HG03439 (cell line): ENCODE measurements at regions not wholly inside any gene's neighbourhood (a gene's known extent, or its start where the extent isn't known, plus 50 kb on each side); places are given as distances from the start of the nearest gene placed in this dataset.
"Not testable (repeated sequence)": the region's sequence is repeated elsewhere in the genome, so short reads cannot be mapped to it uniquely, and the experiment has no call there.

Source experiments
- ATAC-seq: cut with Tn5 transposase; IDR thresholded peaks from one replicate; pipeline ENCODE4 v1.9.1; 2021; ENCODE audit warnings: mild to moderate bottlenecking, moderate library complexity; ENCODE audit not compliant: unreplicated experiment

DNA sequence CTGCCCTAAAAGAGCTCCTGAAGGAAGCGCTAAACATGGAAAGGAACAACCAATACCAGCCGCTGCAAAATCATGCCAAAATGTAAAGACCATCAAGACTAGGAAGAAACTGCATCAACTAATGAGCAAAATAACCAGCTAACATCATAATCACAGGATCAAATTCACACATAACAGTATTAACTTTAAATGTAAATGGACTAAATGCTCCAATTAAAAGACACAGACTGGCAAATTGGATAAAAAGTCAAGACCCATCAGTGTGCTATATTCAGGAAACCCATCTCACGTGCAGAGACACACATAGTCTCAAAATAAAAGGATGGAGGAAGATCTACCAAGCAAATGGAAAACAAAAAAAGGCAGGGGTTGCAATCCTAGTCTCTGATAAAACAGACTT, 88.8 kb upstream of the CAV2 start:
- ATAC-seq, result not testable (repeated sequence)

DNA sequence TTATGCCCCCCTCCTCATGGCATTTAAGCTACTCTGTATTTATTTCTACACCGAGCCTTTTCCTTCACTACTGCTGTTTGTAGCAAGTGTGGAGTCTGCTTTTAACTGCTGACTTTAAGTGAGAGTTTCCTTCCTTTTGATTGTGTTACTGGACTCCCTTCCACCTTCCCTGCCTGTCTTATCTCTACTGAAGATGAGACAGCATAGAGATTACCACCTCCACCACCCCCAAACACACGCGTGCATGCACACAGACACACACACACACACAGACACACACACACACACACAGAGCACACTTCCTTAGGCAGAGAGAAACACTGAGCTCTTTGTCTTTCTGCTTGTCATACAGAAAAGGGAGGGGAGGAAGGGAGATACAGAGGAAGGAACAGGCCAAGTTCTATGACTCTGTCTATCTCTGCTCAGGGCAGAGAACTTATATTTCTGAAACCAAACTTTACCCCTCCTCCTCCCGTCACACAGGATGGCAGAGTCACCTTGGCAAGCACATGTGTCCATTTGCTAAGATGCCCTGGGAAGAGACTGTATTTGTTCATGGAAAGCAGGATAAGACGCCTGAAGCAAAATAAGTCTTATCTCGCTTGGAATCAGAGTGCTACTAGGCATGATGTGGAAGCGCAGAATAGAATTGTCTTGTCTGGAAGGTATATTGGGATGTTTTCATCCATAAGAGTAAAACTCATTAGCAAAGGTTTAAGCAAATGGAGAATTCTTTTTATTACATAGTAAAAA, 81.8 kb upstream of the CAV2 start:
- ATAC-seq, result no peak

DNA sequence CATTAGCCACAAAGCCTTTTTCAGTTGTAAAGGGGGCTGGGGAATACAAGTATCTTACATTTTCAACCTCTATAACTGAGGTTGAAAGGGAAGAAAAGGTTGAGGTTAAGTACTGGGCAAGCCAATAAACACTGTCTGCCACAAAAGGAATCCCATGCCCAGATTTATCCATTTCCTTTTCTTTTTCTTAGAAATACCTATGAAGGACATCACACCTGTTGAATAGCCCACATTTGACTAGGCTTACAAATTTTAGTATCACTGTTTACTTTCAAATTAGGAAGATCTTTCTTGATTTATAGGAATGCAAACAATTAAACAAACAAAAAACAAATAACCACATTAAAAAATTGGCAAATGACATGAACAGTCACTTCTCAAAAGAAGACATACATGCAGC, 81.0 kb upstream of the CAV2 start:
- ATAC-seq, result no peak

DNA sequence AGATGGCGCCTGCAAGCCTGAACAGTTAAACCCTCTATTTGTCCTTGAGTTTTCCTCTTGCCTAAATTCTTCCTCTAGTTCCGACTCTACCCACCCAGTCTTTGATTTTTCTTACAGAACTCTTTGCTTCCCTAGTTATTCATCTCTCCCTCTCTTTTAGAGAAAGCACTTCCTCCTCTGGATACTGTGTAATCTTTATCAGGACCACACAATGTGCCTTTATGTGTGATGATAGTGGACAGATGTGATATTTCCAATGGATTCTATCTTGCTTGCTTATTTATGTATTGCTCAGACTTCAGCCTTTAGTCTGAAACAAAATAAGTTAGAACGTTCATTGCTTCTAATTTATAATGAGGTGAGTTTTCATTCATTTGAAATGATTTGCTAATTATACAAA, 79.5 kb upstream of the CAV2 start:
- ATAC-seq, result no peak

DNA sequence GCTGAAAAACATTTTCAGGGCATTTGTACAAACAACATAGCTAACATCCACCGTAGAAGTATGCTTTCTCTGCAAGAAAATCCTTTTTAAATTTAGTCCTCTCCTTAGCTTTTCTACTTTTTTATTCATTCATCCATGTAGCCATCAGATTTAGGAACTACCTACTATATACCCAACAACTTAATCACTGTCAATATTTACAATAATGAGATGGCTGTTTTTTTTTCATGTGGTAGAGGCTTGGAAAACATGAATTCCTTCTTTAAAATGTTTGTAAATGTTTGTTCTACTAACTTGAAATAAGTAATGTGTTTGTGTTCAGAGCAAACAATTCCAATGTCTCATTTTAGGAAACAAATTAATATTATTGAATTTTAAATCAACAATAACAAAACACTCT, 78.2 kb upstream of the CAV2 start:
- no peak for ATAC-seq

DNA sequence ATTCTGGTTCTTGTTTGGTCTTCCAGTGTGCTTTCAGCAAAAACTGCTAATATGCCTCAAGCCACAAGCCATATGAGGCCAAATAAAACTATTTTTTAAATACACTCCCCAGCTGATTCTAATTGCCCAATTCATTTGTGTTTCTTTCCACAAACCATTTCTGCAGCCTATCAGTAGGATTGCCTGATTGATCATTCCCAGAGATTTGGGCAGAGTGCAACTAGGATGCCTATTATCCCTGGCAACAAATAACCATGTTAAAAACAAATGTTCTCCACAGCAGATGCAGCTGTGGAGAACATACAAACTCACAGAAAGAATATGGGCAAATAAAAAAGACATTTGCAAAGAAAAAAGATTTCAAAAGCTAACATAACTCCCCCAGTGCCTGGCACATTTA, 76.9 kb upstream of the CAV2 start:
- no peak for ATAC-seq

DNA sequence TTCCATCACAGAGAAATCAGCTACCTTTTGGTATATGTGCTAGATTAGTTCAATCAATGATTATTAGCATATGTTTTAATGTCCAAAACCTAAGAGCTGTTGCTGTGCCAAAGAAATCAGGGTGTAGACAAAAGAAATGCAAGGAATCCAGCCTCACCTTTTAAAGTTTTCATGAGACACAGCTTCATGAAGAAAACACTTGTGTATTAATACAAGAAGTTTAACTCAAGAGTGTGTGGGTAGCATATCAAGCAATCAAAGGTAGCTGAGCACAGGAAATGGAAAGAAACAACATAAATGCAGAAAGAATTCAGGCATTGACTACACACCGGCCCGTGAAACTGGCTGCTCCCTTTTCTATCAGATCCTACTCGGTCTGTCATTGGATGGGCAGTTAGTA, 76.0 kb upstream of the CAV2 start:
- no peak for ATAC-seq

DNA sequence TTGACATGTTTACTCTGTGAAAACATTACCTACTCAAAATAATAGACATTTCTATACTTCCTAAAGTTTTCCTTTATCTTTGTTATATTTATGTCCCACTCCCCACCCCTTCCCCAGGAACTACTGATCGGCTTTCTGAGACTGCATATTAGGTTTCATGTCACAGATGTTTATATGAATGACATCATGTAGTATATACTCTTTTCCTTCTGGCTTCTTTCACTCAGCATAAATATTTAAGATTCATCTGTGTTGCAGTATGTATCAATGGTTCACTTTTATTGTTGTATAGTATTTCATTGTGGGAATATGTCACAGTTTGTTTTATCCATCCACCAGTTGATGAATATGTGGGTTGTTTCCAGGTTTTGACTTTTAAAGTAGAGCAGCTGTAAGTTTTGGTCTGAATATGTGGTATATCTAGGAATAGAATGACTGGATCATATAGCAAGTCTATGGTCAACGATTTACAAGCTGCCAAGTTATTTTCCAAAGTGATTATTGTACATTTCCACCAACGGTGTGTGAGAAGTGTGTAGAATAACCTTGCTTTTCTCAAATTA, 73.8 kb upstream of the CAV2 start:
- no peak for ATAC-seq

DNA sequence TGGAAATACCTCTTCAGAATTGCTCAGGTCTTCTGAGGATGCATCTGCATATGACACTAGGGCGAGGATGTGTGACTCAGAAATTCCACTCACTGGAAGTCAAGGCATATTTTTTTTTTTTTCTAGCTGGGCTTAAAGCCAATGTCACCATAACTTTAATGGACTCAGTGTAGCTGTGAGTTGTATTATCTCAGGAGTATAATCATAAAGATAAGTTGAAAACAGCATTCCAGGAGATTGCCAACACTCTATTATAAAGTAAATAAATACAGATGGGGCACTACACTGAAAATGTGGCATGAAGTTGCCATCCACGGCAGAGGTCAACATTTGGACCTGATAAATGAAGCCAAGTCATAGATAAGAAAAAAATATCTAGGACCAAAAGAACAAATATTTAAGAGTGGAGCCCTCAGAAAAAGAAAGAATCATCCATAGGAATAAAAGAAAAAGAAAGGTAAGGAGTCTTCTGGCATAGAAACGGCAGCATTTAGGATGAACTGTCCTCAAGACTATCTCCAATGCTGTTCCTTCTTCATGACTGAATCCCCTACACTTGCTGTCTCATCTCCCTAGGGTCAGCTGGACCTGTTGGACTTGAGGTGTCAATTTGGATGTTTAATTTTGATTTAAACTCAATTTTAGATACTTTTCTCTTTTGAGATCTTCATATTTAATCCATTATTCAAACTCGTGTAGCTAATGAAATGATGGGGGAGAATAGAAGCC, 72.9 kb upstream of the CAV2 start:
- ATAC-seq, result no peak

DNA sequence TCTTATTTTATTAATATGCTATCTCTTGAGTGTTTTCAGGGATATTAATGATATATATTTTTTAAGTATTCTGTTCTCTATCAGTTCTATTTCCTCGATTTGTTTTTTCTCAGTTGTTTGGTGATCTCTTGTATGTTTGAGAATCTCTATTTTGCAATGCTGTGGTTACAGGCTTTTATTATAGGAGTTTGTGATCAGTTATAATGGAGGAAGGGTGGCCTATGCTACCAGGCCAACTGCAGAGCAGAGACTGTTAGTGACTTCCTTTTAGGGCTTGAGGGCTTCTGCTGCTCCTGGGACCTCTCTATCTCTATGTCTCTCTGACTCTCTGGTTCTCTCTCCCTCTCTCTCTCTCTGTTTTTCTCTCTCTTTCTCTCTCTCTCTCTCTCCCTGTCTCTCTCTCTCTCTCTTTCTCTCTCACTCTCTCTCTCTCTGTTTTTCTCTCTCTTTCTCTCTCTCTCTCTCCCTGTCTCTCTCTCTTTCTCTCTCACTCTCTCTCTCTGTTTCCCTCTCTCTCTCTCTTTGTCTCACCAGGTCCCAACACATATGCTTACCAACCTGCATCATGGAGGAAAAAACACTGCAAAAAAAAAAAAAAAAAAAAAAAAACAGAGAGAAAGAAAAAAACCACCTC, 69.4 kb upstream of the CAV2 start:
- no peak for ATAC-seq

DNA sequence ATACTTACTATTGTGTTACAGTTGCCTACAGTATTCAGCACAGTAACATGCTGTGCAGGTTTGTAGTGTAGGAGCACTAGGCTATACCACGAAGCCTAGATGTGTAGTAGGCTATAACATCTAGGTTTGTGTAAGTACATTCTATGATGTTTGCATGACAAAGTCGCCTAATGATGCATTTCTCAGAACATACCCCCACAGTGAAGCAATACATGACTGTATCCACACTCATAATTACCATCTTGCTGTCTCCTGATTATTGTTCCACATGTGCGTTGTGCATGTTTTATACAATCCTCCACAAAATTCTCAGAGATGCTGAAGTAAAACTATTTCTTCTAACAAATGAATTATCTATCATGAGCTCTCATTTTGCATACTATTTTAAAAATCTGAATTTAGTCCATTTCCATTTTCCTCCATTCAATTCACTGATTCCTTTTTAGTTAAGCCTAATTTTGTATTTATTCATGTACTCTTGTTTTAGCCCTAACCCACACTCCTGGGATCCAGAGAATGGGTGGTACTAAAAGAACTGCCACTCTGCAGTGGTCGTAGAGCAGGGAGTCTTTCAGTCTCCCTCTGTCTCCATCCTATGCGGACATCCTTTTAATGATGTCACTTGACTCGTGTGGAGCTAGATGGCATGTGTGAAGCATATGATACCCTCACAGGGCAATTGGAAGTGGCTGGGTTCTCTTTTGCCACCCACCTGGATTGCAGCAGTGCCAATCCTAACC, 67.6 kb upstream of the CAV2 start:
- ATAC-seq, result no peak

DNA sequence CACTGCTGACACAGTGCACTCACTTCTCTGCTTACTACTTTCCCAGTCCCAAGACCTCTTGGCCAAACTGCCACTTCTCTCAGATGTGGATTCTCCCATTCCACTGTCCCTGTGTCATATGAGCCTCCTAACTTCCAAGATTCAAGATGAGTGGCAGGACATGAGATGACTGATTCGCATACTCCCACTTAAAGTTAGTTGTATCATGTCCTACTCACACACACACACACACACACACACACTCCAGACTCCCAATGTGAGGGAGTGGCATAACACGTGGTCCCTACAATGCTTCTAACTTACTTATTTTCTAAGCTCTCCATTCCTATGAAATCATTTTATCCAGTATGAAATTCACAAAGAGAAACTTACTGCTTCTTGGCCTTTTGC, 67.0 kb upstream of the CAV2 start:
- no peak for ATAC-seq

DNA sequence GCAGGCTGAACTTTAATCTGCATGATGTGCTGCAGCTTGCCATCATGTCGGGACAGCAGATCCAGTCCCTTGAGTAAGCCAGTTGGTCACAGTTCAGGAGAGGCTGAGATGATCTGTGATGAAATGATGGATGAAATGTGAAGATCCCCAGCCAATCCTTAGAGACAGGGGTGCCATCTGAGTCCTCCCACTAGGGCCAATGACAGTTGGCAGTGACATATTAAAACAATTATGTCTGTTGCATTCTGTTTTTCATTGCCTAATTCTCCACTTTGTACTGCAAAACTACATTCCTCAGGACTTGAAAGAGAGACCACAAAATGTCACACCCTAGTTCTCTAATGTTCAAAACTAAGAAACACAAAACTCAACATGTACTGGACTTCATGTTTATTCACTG, 66.3 kb upstream of the CAV2 start:
- ATAC-seq, result no peak

DNA sequence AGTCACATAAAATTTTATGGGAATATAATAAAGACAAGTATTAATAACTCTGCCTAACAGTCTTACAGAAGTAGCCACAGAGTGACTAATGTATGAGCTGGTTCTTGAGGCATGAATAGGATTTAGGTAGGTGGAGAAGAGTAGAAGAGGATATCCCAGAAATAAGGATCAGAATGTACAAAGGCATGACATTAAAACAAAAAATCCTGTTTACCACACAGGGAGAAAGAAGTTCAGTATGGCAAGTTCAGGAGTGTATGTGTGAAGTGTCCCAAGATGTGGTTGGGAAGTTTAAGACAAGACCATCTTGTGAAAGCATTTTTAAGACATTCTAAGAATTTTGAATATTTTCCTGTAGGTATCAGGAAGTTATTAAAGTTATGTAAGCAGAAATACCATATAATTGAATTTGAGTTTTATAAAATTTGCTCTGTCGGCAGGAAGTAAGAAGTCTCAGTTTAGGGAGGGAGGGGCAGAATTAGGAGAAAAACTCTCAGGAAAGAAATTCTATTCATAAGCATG, 64.7 kb upstream of the CAV2 start:
- ATAC-seq, result no peak

DNA sequence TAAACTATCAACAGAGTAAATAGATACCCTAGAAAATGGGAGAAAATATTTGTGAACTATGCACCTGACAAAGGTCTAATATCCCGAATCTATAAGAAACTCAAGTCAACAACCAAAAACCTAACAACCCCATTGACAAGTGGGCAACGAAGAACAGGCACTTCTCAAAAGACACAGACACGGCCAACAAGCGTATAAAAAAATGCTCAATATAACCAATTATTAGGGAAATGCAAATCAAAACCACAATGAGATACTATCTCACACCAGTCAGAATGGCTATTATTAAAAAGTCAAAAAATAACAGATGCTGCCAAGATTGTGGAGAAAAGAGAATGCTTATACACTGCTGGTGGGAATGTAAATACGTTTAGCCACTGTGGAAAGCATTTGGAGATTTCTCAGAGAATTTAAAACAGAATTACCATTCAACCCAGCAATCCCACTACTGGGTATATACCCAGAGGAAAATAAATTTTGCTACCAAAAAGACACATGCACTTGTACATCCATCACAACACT, 63.2 kb upstream of the CAV2 start:
- no peak for ATAC-seq

DNA sequence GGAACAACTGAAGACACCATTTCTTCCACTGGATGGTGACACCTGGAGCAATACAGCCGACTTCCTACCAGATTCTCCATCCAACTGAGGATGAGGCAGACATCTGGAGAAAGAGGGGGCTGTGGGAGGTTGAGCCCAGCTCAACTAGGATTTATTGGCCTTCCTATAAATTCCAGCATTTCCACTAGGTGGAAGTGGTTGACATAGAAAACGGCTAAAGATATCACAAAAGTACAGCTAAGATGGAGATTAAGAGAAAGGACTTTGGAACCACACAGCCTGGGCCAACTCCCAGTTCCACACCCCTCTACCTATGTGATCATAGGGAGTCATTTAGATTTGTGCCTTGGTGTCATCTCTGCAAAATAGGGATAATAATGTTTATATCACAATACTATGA, 61.3 kb upstream of the CAV2 start:
- ATAC-seq, result no peak

DNA sequence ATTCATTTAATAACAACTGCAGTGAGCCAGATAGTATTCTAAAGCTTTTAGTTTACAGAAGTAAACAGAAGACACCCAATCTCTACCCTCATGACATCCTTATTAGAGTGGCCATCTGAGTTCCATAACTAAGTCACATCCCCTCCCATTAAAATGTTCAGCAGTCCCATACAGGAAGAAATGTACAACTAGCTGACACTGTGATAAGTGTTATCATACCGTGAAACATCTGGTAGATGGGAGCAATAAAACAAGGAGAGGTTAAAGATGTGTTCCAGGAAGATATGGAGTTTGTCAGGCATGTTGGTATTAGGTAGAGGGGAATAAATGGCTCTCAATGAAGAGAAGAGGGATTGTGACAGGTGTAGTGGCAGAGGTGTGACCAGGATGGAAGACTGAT, 60.5 kb upstream of the CAV2 start:
- no peak for ATAC-seq

DNA sequence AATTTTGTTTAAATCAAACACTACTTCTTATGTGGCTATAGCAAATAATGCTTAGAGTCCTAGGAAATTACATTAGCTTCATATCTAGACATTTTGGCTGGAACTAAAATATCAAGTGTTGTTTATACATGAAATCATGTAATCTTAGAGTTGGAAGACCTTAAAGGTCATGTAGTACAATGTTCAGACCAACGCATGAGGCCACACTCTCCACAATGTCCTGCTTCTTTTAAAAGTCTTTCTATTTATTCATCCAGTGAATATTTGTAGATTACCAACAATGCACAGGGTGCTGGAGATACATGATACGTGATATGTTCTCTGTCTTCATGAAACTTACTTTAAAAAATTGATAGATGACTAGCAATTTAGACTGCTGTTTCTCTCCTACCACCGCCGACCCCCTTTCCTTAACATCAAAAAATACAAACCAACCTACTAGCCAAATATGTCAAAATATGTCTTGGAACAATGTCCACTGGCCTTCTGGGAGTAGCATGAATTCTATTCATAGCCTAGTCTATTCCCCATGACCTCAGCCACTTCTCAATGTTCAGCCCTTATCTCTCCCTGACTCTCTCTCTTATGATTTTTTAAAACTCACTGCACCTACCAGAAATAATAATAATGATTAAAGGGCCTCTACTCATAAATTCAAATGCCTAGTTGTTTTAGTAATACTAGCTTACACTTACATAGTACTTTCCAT, 59.5 kb upstream of the CAV2 start:
- no peak for ATAC-seq

DNA sequence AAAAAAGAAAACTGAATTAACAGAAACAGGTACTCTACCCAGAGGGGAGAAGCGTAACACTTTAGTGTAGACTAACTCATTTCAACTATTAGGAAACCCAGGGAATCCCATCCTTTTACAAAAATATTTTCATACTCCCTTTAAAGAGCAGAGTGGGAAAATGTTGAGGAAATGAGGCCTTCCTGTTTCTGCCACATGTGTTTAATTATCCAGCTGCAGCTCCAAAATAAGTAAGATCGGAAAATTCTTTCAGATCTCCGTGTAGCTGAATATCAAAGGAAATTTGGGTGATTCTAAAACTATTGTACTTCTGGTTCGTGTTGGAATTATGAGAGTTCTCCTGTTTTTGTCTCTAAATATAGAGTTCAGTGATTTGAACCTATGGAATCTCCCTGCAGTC, 58.0 kb upstream of the CAV2 start:
- ATAC-seq, result no peak

DNA sequence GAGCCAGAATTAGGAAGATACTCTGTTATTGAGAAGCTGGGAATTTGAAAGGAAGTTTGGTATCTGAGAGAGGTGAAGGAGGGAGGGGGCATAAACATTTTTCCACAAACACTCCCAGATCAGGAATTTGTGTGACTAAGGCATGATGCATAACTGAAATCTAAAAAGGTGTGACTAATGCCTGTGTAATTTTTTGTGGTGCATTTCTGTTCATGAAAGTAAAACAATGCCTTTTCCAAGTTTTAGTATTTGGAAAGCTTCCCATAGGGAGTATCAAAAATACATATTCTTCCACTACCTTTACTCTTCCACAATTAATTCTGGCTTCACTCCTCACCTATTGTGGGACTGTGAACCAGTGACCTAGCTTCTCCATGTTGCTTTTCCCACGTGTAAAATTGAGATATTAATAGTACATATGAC, 56.4 kb upstream of the CAV2 start:
- ATAC-seq, result no peak
